ENCODE measurements at regions not wholly inside any gene's neighbourhood (a gene's known extent, or its start where the extent isn't known, plus 50 kb on each side); places are given as distances from the start of the nearest gene placed in this dataset.

GRCh38 chr12:30219047-30219446 is 435.3 kb upstream of the TMTC1 start:
- TF ChIP-seq JUND (IDR thresholded peaks at IDR 0.05) = no peak
- no peak for TF ChIP-seq REST (IDR thresholded peaks at IDR 0.05)
- TF ChIP-seq NR2F2 (IDR thresholded peaks at IDR 0.05) = no peak
- no peak for TF ChIP-seq CTCF (IDR thresholded peaks at IDR 0.05; ENCODE audit: low read depth, low read length, missing input control)
- no peak for TF ChIP-seq MAX (IDR thresholded peaks at IDR 0.05)
- no peak for TF ChIP-seq RAD21 (IDR thresholded peaks at IDR 0.05)
- no peak for TF ChIP-seq YY1 (IDR thresholded peaks at IDR 0.05)
- TF ChIP-seq TAF1 (conservative IDR thresholded peaks at IDR 0.05) = no peak
- TF ChIP-seq GABPA (IDR thresholded peaks at IDR 0.05 in 1 of 2, conservative IDR thresholded peaks at IDR 0.05 in 1 of 2) = no peak
